HK-2 (cell line): ENCODE measurements at regions not wholly inside any gene's neighbourhood (a gene's known extent, or its start where the extent isn't known, plus 50 kb on each side); places are given as distances from the start of the nearest gene placed in this dataset.

ENCODE experiments used
- DNase-seq: peaks from one replicate; pipeline ENCODE4 v3.0.0-alpha.2; 2018; ENCODE audit not compliant: unreplicated experiment

DNA sequence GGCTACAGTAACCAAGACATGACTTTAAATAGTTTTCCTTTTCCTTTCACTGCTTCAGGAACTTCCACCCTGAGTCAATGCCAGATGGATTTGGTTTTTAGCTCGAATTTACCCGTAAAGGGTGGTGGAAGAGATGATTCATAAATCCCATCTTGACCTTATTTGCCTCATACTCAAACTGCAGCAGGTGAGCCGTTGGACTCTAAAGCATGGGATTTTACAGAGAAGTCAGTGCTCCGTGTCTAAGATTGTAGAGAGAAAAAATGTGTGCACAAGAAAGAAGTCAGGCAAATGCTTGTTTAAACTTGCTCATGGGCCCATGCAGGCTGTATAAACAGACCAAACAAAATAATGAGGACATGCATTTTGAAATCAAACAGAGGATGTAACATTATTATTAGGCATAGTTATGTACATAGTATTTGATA lies 369.7 kb upstream of the TRIB2 start:
- DNase-seq, result no peak

GRCh38 chr2:12348216-12348615 lies 368.5 kb upstream of the TRIB2 start:
- DNase-seq, result no peak

GRCh38 chr2:12350821-12351220 lies 365.9 kb upstream of the TRIB2 start:
- no peak for DNase-seq

- no peak for DNase-seq
These were observed 363.8 kb upstream of the TRIB2 start for GRCh38 chr2:12352889-12353288.

- no peak for DNase-seq
These were observed 355.2 kb upstream of the TRIB2 start for GRCh38 chr2:12361506-12361905.

GRCh38 chr2:12363138-12363537 lies 353.6 kb upstream of the TRIB2 start:
- no peak for DNase-seq

- DNase-seq, result no peak
These were observed 353.2 kb upstream of the TRIB2 start for GRCh38 chr2:12363569-12363968.

DNA sequence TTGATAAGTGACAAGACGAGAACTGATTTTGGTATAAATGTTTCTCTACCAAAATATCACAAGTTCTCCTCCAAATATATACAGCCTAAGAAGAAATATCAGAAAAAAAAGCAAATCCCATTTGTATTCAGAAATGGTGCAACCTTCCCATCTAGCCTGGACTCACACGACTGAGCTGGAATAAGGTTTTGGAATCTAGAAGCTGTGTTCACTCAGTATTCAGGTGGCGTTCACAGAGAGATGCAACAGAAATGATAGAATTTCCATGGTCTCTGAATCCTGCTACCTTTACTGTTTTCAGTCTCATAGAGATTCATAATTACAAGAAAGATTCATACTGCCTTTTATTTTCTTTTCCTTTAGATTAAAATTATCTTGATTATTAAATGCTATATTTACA lies 347.2 kb upstream of the TRIB2 start:
- DNase-seq, result no peak

- DNase-seq, result no peak
These were observed 340.7 kb upstream of the TRIB2 start for GRCh38 chr2:12376025-12376424.

- no peak for DNase-seq
These were observed 337.6 kb upstream of the TRIB2 start for GRCh38 chr2:12379143-12379542.

GRCh38 chr2:12381543-12382325 lies 335.0 kb upstream of the TRIB2 start:
- no peak for DNase-seq

DNA sequence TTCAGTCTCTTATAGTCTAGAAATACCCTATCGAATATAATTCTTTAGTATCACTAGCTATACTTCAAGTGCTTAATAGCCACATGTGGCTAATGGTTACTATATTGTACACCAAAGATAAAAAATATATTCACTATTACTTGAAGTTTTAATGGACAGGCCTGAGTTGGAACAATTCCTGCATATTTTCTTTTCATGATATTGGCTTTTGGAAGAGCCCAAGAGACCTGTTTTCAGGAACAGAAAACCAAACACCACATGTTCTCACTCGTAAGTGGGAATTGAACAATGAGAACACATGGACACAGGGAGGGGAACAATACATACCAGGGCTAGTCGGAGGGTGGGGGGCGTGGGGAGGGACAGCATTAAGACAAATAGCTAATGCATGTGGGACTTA lies 334.4 kb upstream of the TRIB2 start:
- no peak for DNase-seq

- DNase-seq, result no peak
These were observed 327.2 kb upstream of the TRIB2 start for GRCh38 chr2:12389344-12390045.

DNA sequence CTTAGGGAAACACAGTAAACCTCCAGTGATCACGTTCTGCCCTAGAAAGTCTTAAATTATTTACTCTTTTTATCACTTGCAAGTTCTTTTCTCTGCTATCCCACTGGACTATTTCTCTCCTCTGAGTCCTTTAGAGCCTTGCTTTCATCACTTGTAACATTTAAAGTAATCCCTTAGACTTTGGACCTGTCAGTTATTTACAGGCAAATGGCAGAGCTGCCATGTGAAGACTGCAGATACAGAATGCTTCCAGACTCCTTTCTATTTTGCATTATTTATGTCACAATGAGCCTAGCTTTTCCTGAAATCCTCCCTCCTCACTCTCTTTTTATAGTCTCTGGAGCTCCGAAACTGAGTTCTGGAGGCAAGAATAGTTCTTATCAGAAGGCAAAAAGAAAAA lies 325.6 kb upstream of the TRIB2 start:
- DNase-seq, result no peak

GRCh38 chr2:12396699-12397098 lies 320.0 kb upstream of the TRIB2 start:
- no peak for DNase-seq

- no peak for DNase-seq
These were observed 318.9 kb upstream of the TRIB2 start for GRCh38 chr2:12397854-12398253.

DNA sequence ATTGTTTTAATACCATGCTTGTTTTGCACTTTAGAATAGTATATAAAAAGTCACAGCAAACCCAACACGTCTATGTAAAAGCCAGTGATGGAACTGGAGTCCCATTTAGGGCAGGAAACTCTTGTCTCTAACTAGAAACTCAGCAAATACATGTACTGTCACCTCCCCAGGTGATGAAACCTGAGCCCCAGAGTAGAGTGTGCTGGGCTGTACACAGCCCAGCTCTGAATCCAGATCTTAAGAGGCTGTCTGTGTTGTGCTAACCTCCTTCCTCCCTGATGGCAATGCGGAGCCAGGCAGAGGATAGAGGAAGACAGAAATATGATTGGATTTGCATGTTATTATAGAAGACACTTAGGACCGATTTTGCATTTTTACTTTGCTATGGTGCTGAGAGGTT lies 317.5 kb upstream of the TRIB2 start:
- no peak for DNase-seq

DNA sequence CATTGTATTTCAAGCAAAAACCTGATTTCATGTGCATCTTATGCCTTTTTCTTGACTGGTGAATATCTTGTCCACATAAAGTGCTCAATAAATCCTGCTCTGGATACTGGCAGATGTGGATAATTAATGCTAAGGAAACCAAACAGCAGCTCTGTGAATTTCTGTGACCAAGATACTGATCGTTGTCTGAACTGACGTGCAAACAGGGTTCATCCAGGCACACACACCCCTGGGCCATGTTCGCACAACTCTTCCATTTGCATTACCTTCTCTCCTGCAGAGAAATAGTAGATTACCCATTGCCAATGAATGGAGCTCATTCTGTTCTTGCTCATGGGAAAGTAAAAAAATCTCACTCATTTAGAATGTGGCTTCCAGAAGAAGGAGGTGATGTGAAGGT lies 316.2 kb upstream of the TRIB2 start:
- DNase-seq, result no peak

- DNase-seq, result no peak
These were observed 314.1 kb upstream of the TRIB2 start for GRCh38 chr2:12402440-12403139.

DNA sequence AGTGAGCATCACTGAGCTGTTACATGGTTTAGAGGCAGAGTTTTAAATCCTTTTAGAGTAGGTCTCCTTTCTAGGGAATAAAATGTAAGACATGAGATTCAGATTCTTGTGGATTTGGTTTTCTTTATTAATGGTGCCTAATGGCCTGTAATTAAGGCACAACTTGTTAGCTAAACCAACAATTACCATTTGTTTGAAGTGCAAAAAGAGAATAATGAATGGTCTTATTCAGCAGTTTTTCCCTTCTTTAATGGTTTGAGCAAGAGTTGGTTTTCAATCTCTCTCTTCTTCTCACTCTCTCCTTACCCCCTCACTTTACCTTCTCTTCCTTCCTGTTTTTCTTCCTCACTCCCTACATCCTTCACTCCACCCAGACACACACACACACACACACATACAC lies 312.2 kb upstream of the TRIB2 start:
- DNase-seq, result no peak

DNA sequence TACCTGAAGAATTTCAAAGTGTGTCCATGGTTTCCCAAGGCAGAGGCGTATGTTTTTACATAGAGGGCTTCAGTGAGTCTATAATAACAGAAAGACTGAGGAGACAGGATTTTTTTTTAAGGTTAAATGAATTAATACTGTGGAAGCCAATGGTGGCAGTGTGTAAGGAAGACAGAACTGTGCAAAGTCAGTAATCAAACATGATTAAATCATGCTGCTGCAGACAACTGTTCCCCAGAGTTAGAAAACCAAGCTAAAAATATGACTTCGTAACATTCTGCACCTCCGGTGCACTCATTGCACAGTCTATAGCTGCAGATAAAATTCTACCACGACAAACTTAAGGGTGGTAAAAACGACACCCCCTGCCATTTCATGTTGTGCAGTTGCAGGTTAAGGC lies 309.6 kb upstream of the TRIB2 start:
- DNase-seq, result no peak

DNA sequence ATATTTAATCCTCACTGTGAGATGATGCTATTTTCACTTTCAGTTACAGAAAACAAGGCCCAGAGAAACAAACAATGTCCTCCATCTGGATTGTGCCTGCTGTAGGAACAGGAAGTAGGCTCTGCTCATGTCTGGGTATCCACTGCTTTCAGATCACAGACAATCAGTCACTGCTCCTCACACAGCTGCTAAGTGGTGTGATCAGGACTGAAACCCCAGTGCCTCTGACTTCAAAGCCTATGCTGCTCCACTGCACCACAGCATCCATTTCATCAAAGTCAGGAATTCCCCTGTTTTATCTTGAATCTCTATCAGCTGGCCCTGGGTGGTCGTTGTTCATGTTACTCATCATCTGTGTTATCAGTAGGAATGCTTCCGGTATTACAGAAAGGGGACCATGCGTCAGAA lies 303.8 kb upstream of the TRIB2 start:
- DNase-seq, result no peak

DNA sequence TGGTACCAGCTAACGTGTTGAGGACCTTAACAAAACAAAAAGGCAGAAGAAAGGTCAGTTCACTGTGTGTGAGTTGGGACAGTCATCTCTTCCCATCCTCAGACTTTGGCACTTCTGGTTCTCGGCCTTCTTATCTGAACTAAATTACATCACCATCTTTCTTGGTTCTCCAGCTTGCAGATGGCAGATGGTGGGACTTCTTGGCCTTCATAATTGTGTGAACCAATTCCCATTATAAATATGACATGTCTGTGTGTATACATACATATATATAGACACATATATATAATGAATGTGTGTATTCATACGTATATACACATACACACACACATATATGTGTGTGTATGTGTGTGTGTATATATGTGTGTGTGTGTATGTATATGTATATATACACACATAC lies 301.2 kb upstream of the TRIB2 start:
- no peak for DNase-seq
